Ovary (tissue), 3 donors: ENCODE measurements at regions not wholly inside any gene's neighbourhood (a gene's known extent, or its start where the extent isn't known, plus 50 kb on each side); places are given as distances from the start of the nearest gene placed in this dataset.

Experiments used
- CTCF ChIP-seq, 3 donors: fragments of 450-650 bp in 2 of 3; fragments of 200-600 bp in 1 of 3; IDR thresholded peaks; one replicate each; pipeline versions ENCODE4 v1.5.1 to v1.8.0; 2016 to 2022; ENCODE audit warnings: antibody characterized with exemption in 3 of 3, mild to moderate bottlenecking in 1 of 3
- POLR2A ChIP-seq: fragments of 450-650 bp; IDR thresholded peaks from one replicate; pipeline ENCODE4 v1.6.1; 2017; ENCODE audit warnings: antibody characterized with exemption, mild to moderate bottlenecking, moderate library complexity
- donor health status: DM: no; HTN: no; CAD: no.

- TF ChIP-seq CTCF (IDR thresholded peaks at IDR 0.05): no peak
- TF ChIP-seq POLR2A: no peak
Observed at GRCh38 chr5:40442346-40442745, 237.4 kb upstream of the PTGER4 start.
